OCI-LY7 (cell line): ENCODE measurements at regions not wholly inside any gene's neighbourhood (a gene's known extent, or its start where the extent isn't known, plus 50 kb on each side); places are given as distances from the start of the nearest gene placed in this dataset.

Experiments
- BruUV-seq: library from RNA; stranded (reverse); fragments of 400-500 nt; replicated peaks from 2 replicates; lab custom pipeline; 2021; lab: Mats Ljungman, UMichigan
- CTCF ChIA-PET: fragments of 300-600 bp; sonication (Branson Sonifier 250); formaldehyde crosslinking; loops from one replicate; lab custom pipeline; 2022; ENCODE audit warnings: antibody characterized with exemption; ENCODE audit not compliant: unreplicated experiment; lab: Charles Lee
- POLR2A ChIA-PET: fragments of 300-600 bp; sonication (Branson Sonifier 250); formaldehyde crosslinking; loops from one replicate; lab custom pipeline; 2022; ENCODE audit warnings: antibody characterized with exemption; lab: Charles Lee
- DNase-seq: peaks from one replicate; pipeline ENCODE4 v3.0.0-alpha.2; 2015; ENCODE audit warnings: low spot score
- H2AFZ ChIP-seq: fragments of 200-600 bp; sonication (generic), shearing (Covaris generic); 2 replicates; pipeline ENCODE4 v1.6.1; 2014; ENCODE audit warnings: mild to moderate bottlenecking, antibody characterized with exemption, low read length, moderate library complexity
- H3K27ac ChIP-seq: fragments of 200-600 bp; sonication (generic); 2 replicates; pipeline ENCODE4 v1.5.1; 2014; ENCODE audit warnings: mixed run types, low read depth, mild to moderate bottlenecking, moderate library complexity, low read length, inconsistent platforms; ENCODE audit not compliant: poor library complexity, severe bottlenecking
- H3K36me3 ChIP-seq: fragments of 200-600 bp; sonication (generic); 2 replicates; pipeline ENCODE4 v1.6.1; 2014; ENCODE audit warnings: mild to moderate bottlenecking, antibody characterized with exemption, low read length, moderate library complexity, mixed read lengths; ENCODE audit not compliant: insufficient read depth
- H3K4me1 ChIP-seq: fragments of 200-600 bp; sonication (generic); 2 replicates; pipeline ENCODE4 v1.5.1; 2014; ENCODE audit warnings: mild to moderate bottlenecking, low read length; ENCODE audit not compliant: insufficient read depth, poor library complexity, severe bottlenecking
- H3K4me2 ChIP-seq: fragments of 200-600 bp; sonication (generic); 2 replicates; pipeline ENCODE4 v1.6.1; 2014; ENCODE audit warnings: mild to moderate bottlenecking, low read length
- H3K4me3 ChIP-seq: fragments of 200-600 bp; sonication (generic); 2 replicates; pipeline ENCODE4 v1.5.1; 2014; ENCODE audit warnings: mild to moderate bottlenecking, low read depth, low read length; ENCODE audit not compliant: poor library complexity, severe bottlenecking
- H3K79me2 ChIP-seq: fragments of 200-600 bp; sonication (generic); 2 replicates; pipeline ENCODE4 v1.6.1; 2016; ENCODE audit warnings: low read depth, mild to moderate bottlenecking, low read length, moderate library complexity, mixed read lengths; ENCODE audit not compliant: insufficient read depth
- H3K9me2 ChIP-seq: fragments of 200-600 bp; sonication (generic); 2 replicates; pipeline ENCODE4 v1.6.1; 2016; ENCODE audit warnings: mild to moderate bottlenecking, low read length, mixed read lengths; ENCODE audit not compliant: insufficient read depth
- H3K9me3 ChIP-seq: fragments of 200-600 bp; sonication (generic); 2 replicates; pipeline ENCODE4 v1.6.1; 2014; ENCODE audit warnings: mild to moderate bottlenecking, mixed run types, low read length, mixed read lengths
- H4K20me1 ChIP-seq: fragments of 200-600 bp; sonication (generic); 2 replicates; pipeline ENCODE4 v1.6.1; 2014; ENCODE audit warnings: mild to moderate bottlenecking, antibody characterized with exemption, low read length, moderate library complexity, mixed read lengths; ENCODE audit not compliant: insufficient read depth
- CTCF ChIP-seq: fragments of 200-600 bp; sonication (generic); conservative IDR thresholded peaks from 2 replicates; pipeline ENCODE4 v1.5.1; 2014; ENCODE audit warnings: mild to moderate bottlenecking, antibody characterized with exemption, low read length, moderate library complexity, mixed read lengths
- EZH2phosphoT487 ChIP-seq: fragments of 200-600 bp; sonication (generic); IDR thresholded peaks from 2 replicates; pipeline ENCODE4 v1.6.1; 2018; ENCODE audit warnings: low read depth, borderline replicate concordance, mild to moderate bottlenecking, mixed run types, antibody characterized with exemption, low read length, moderate library complexity, mixed read lengths
- intact Hi-C: fragments of 100-400 bp; cut with micrococcal nuclease; formaldehyde crosslinking; loops from one replicate; pipeline ENCODE4 v1.10.0; 2022; ENCODE audit not compliant: unreplicated experiment

- BruUV-seq, result no TSS peak
- TF ChIP-seq EZH2phosphoT487, result no peak
- no peak for TF ChIP-seq CTCF
- Histone ChIP-seq H3K4me3 (no peak overlapping the region), H3K36me3 (no peaks in the 10 kb centered on the region), H4K20me1 (no peaks in the 10 kb centered on the region), H3K4me2 (no peak overlapping the region), H3K79me2 (no peaks in the 10 kb centered on the region), H3K27ac (no peak overlapping the region), H3K9me2 (no peaks in the 10 kb centered on the region), H2AFZ (no peak overlapping the region), H3K9me3 (no peaks in the 10 kb centered on the region), H3K4me1 (no peaks in the 10 kb centered on the region)
- intact Hi-C loops, result no loop called here
- POLR2A ChIA-PET, result interaction anchor here (1.0 kb wide), 1 partner anchor 12 kb away, joined by 3 read pairs; no protein-coding TSS in a partner anchor
- CTCF ChIA-PET, result no interaction called here
- no peak for DNase-seq
Measured at GRCh38 chr14:54257424-54257823, 139.4 kb upstream of the CDKN3 start.

- no TSS peak for BruUV-seq
- no peaks in the 10 kb centered on the region for H4K20me1 ChIP-seq
- intact Hi-C loops, result no loop called here
- no peak for TF ChIP-seq CTCF
- no peak for TF ChIP-seq EZH2phosphoT487
- H3K79me2 ChIP-seq, result no peaks in the 10 kb centered on the region
- H3K36me3 ChIP-seq, result no peaks in the 10 kb centered on the region
- H3K4me3 ChIP-seq, result no peak overlapping the region
- H2AFZ ChIP-seq, result no peak overlapping the region
- DNase-seq, result no peak
- no peaks in the 10 kb centered on the region for H3K9me2 ChIP-seq
- CTCF ChIA-PET, result no interaction called here
- no peak overlapping the region for H3K4me2 ChIP-seq
- H3K4me1 ChIP-seq, result no peaks in the 10 kb centered on the region
- H3K9me3 ChIP-seq, result no peaks in the 10 kb centered on the region
- POLR2A ChIA-PET, result no interaction called here
- H3K27ac ChIP-seq, result no peak overlapping the region
Measured at GRCh38 chr14:54258382-54258781, 138.4 kb upstream of the CDKN3 start.

- H3K27ac ChIP-seq, result no peak overlapping the region
- no peaks in the 10 kb centered on the region for H4K20me1 ChIP-seq
- intact Hi-C loops, result no loop called here
- H3K9me3 ChIP-seq, result no peaks in the 10 kb centered on the region
- CTCF ChIA-PET, result no interaction called here
- no peak overlapping the region for H3K4me2 ChIP-seq
- no TSS peak for BruUV-seq
- no peak overlapping the region for H2AFZ ChIP-seq
- no peaks in the 10 kb centered on the region for H3K36me3 ChIP-seq
- POLR2A ChIA-PET, result no interaction called here
- TF ChIP-seq CTCF, result no peak
- no peak for TF ChIP-seq EZH2phosphoT487
- H3K79me2 ChIP-seq, result no peaks in the 10 kb centered on the region
- no peak overlapping the region for H3K4me3 ChIP-seq
- H3K4me1 ChIP-seq, result no peaks in the 10 kb centered on the region
- no peak for DNase-seq
- H3K9me2 ChIP-seq, result no peaks in the 10 kb centered on the region
Measured at GRCh38 chr14:54259821-54260220, 137.0 kb upstream of the CDKN3 start.
